ENCODE measurements at regions not wholly inside any gene's neighbourhood (a gene's known extent, or its start where the extent isn't known, plus 50 kb on each side); places are given as distances from the start of the nearest gene placed in this dataset.

GRCh38 chr6:23180504-23181293, 611.3 kb downstream of the HDGFL1 start:
- Histone ChIP-seq H3K36me3 (ENCODE audit: insufficient read depth, low read length) (no peaks in the 10 kb centered on the region), H3K9me3 (ENCODE audit: low read depth, low read length) (no peaks in the 10 kb centered on the region), H4K20me1 (ENCODE audit: insufficient read depth, low read length) (no peaks in the 10 kb centered on the region), H2AFZ (ENCODE audit: low read length) (peak overlapping the region; percentile 60), H3K27ac (ENCODE audit: low read depth, low read length) (no peak overlapping the region), H3K4me2 (ENCODE audit: insufficient read depth, low read length) (no peak overlapping the region), H3K79me2 (ENCODE audit: insufficient read depth, low read length) (no peaks in the 10 kb centered on the region), H3K4me3 (ENCODE audit: insufficient read depth, low read length) (no peak overlapping the region), H3K4me1 (ENCODE audit: insufficient read depth, low read length) (peaks cover 8% of the 10 kb centered on the region), H3K27me3 (ENCODE audit: insufficient read depth, low read length) (no peaks in the 10 kb centered on the region)
- DNase-seq (ENCODE audit: insufficient read length, low spot score, missing footprints): no peak
- TF ChIP-seq CTCF (IDR thresholded peaks at IDR 0.05; ENCODE audit: extremely low read depth, low read depth, low read length): no peak

DNA sequence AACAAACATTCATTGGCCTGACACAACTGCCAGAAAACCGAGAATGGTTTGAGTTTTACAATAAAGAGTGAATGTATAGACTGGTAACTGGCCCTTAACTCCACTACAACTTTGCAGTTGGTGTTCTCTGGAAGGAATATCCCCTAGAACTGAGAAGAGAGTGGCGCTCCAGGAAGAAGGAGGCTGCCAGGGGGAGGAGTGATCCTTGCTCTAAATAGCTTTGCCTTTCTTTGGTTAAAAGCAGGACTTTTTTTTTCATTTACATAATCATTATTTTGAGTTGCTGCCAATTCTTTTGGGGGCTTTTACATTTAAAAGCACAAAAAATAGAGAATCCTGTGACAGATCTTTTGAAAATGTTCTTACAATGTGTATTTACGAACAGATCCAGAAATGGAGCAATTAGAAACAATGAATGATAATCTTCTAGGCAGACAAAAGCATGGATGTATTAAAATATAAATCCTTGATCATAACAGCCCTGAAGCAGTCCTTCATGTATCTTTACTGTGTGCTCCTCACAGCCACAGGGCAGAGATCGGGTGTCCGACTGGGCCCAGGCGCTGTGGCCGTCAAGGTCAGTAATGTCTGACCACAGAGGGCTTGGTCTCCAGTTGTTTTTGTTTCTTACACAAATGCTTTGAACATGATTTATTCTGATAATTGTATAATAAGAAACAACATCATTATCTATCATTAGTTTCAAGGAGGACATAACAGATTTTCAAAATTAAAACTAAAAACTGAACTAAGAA, 612.2 kb downstream of the HDGFL1 start:
- Histone ChIP-seq H3K79me2 (ENCODE audit: insufficient read depth, low read length) (no peaks in the 10 kb centered on the region), H3K4me1 (ENCODE audit: insufficient read depth, low read length) (no peaks in the 10 kb centered on the region), H2AFZ (ENCODE audit: low read length) (peak overlapping the region; percentile 60), H3K27ac (ENCODE audit: low read depth, low read length) (no peak overlapping the region), H3K36me3 (ENCODE audit: insufficient read depth, low read length) (no peaks in the 10 kb centered on the region), H3K4me3 (ENCODE audit: insufficient read depth, low read length) (no peak overlapping the region), H3K4me2 (ENCODE audit: insufficient read depth, low read length) (no peak overlapping the region), H3K27me3 (ENCODE audit: insufficient read depth, low read length) (no peaks in the 10 kb centered on the region), H4K20me1 (ENCODE audit: insufficient read depth, low read length) (no peaks in the 10 kb centered on the region), H3K9me3 (ENCODE audit: low read depth, low read length) (no peaks in the 10 kb centered on the region)
- DNase-seq (ENCODE audit: insufficient read length, low spot score, missing footprints): no peak
- no peak for TF ChIP-seq CTCF (IDR thresholded peaks at IDR 0.05; ENCODE audit: extremely low read depth, low read depth, low read length)

DNA sequence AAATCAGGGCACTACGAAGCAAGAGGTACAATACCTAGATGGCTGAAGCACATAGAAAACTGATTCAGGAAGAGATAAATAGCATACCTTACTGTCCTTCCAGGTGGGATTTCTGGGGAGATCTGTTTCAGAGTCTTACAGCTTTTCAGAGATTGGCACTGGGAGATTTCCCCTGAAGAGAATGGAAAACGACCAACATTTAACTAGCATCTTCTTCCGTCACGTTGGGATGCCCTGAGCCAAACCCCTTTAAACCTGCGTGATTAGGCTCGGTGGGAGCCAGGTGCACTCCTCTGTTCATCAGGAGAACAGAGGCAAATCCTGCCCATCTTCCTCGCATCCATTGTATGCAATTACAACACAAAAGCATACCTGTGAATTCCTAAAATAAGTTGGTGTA, 614.5 kb downstream of the HDGFL1 start:
- TF ChIP-seq CTCF (IDR thresholded peaks at IDR 0.05; ENCODE audit: extremely low read depth, low read depth, low read length): no peak
- Histone ChIP-seq H3K27ac (ENCODE audit: low read depth, low read length) (no peak overlapping the region), H3K79me2 (ENCODE audit: insufficient read depth, low read length) (no peaks in the 10 kb centered on the region), H2AFZ (ENCODE audit: low read length) (no peak overlapping the region), H3K36me3 (ENCODE audit: insufficient read depth, low read length) (no peaks in the 10 kb centered on the region), H3K27me3 (ENCODE audit: insufficient read depth, low read length) (no peaks in the 10 kb centered on the region), H3K9me3 (ENCODE audit: low read depth, low read length) (no peaks in the 10 kb centered on the region), H3K4me1 (ENCODE audit: insufficient read depth, low read length) (no peaks in the 10 kb centered on the region), H3K4me2 (ENCODE audit: insufficient read depth, low read length) (no peak overlapping the region), H4K20me1 (ENCODE audit: insufficient read depth, low read length) (no peaks in the 10 kb centered on the region), H3K4me3 (ENCODE audit: insufficient read depth, low read length) (no peak overlapping the region)
- DNase-seq (ENCODE audit: insufficient read length, low spot score, missing footprints): no peak

DNA sequence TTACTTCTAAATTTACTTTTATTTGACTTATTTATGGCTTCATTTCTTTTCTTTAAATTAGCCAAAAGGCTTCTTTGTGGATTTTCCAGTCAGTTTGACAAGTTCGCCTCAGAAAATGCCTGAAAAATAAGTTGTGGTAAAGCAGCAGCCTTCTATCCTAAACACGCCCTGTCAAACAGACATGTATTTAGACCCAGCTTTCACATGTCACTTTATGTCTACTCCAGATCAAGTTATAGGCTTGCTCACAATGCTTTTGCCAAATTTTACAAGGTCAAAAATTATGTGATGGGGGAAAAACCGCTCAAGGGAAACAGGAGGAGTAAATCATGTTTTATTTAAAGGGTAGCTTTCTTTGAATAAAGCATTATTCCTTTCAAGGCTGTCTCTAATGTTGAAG, 615.0 kb downstream of the HDGFL1 start:
- H3K27ac ChIP-seq (ENCODE audit: low read depth, low read length): no peak overlapping the region
- no peaks in the 10 kb centered on the region for H3K4me1 ChIP-seq (ENCODE audit: insufficient read depth, low read length)
- no peaks in the 10 kb centered on the region for H3K79me2 ChIP-seq (ENCODE audit: insufficient read depth, low read length)
- H4K20me1 ChIP-seq (ENCODE audit: insufficient read depth, low read length): no peaks in the 10 kb centered on the region
- no peak overlapping the region for H3K4me3 ChIP-seq (ENCODE audit: insufficient read depth, low read length)
- no peak for DNase-seq (ENCODE audit: insufficient read length, low spot score, missing footprints)
- H3K36me3 ChIP-seq (ENCODE audit: insufficient read depth, low read length): no peaks in the 10 kb centered on the region
- no peak for TF ChIP-seq CTCF (IDR thresholded peaks at IDR 0.05; ENCODE audit: extremely low read depth, low read depth, low read length)
- H2AFZ ChIP-seq (ENCODE audit: low read length): no peak overlapping the region
- no peaks in the 10 kb centered on the region for H3K9me3 ChIP-seq (ENCODE audit: low read depth, low read length)
- H3K27me3 ChIP-seq (ENCODE audit: insufficient read depth, low read length): no peaks in the 10 kb centered on the region
- H3K4me2 ChIP-seq (ENCODE audit: insufficient read depth, low read length): no peak overlapping the region

Data from osteoblast (primary cell).